ENCODE measurements at regions not wholly inside any gene's neighbourhood (a gene's known extent, or its start where the extent isn't known, plus 50 kb on each side); places are given as distances from the start of the nearest gene placed in this dataset.

DNA sequence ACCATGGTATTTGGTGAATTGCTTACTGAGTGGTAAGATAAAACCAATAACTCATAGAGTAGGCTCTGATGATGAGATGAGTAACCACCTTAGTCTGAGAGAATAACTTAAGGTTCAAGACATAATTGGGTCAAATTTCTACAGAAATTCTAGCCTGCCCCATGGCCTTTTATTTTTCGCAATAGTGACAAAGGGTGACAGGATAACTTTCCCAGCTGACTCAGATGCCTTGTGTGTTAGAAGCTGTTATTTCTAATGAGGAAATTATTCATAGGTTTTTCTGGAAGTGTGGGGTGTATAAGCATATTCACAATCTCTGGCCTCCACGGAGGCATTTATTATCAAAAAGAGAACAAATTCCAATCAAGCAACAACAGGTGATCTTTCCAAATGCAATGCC, 159.0 kb downstream of the NUP35 start (continued):
- TF ChIP-seq, protein P1, sequence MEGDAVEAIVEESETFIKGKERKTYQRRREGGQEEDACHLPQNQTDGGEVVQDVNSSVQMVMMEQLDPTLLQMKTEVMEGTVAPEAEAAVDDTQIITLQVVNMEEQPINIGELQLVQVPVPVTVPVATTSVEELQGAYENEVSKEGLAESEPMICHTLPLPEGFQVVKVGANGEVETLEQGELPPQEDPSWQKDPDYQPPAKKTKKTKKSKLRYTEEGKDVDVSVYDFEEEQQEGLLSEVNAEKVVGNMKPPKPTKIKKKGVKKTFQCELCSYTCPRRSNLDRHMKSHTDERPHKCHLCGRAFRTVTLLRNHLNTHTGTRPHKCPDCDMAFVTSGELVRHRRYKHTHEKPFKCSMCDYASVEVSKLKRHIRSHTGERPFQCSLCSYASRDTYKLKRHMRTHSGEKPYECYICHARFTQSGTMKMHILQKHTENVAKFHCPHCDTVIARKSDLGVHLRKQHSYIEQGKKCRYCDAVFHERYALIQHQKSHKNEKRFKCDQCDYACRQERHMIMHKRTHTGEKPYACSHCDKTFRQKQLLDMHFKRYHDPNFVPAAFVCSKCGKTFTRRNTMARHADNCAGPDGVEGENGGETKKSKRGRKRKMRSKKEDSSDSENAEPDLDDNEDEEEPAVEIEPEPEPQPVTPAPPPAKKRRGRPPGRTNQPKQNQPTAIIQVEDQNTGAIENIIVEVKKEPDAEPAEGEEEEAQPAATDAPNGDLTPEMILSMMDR (IDR thresholded peaks at IDR 0.05 in 2 of 3, conservative IDR thresholded peaks at IDR 0.05 in 1 of 3; ENCODE audit: borderline replicate concordance in 1 of 3, insufficient read depth in 1 of 3, low read depth in 2 of 3, low read length in 2 of 3): no peak
- TF ChIP-seq CBX3 (IDR thresholded peaks at IDR 0.05; ENCODE audit: low read depth) (no peak), SP1 (IDR thresholded peaks at IDR 0.05; ENCODE audit: low read depth) (no peak), SRF (IDR thresholded peaks at IDR 0.05; ENCODE audit: low read depth) (no peak), JUND (IDR thresholded peaks at IDR 0.05) (no peak), POLR2AphosphoS5 (IDR thresholded peaks at IDR 0.05; ENCODE audit: low read depth, low read length) (no peak)
- TF ChIP-seq, protein P2, sequence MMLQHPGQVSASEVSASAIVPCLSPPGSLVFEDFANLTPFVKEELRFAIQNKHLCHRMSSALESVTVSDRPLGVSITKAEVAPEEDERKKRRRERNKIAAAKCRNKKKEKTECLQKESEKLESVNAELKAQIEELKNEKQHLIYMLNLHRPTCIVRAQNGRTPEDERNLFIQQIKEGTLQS (IDR thresholded peaks at IDR 0.05): no peak

DNA sequence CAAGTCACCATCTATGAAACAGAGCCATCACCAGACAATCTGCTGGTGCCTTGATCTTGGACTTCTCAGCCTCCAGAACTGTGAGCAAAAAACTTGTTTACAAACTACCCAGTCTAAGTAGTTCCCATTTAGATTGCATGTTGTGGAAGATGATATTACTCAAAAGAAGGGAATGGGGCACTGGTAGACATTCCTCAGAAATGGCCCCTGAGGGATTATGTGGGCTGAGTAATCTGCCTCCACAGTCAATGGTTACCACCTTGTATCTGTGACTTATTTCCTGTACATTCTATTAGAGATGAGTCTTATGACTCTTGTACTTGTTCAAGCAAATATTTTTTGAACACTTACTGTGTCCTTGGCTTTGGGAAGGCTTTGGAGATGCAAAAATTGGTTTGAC, 160.4 kb downstream of the NUP35 start:
- Histone ChIP-seq H3K9me3 (ENCODE audit: control insufficient read depth in 1 of 2, insufficient read depth in 1 of 2, low read depth in 1 of 2, low read length in 2 of 2) (no peaks in the 10 kb centered on the region), H3K36me3 (ENCODE audit: control insufficient read depth in 1 of 2, insufficient read depth in 2 of 2, low read length in 2 of 2) (no peaks in the 10 kb centered on the region), H3K27me3 (ENCODE audit: insufficient read depth, low read length) (no peaks in the 10 kb centered on the region), H3K27ac (ENCODE audit: low read depth, low read length) (no peak overlapping the region), H3K79me2 (ENCODE audit: insufficient read depth, low read length) (no peaks in the 10 kb centered on the region), H3K4me2 (ENCODE audit: low read length) (no peak overlapping the region), H3K4me3 (replicated peaks in 1 of 2; ENCODE audit: low read depth in 1 of 2, low read length in 2 of 2) (no peak overlapping the region), H4K20me1 (ENCODE audit: insufficient read depth) (no peaks in the 10 kb centered on the region), H3K4me1 (ENCODE audit: control insufficient read depth in 1 of 2, insufficient read depth in 2 of 2, low read length in 2 of 2) (peaks cover 0 to 6% of the 10 kb centered on the region in 2 experiments; a peak in 1 of 4 replicates), H3K9me2 (ENCODE audit: insufficient read depth) (no peaks in the 10 kb centered on the region), H3K9ac (ENCODE audit: low read length) (no peak overlapping the region), H2AFZ (ENCODE audit: low read depth, low read length, poor library complexity, severe bottlenecking) (no peak overlapping the region)
- CTCF ChIA-PET: no interaction called here
- BruUV-seq (replicated peaks): no TSS peak
- intact Hi-C loops (cut with micrococcal nuclease): no loop called here
- ATAC-seq (no peak), DNase-seq (ENCODE audit: low read depth, low spot score) (no peak)
- POLR2A ChIA-PET: no interaction called here
- RAD21 ChIA-PET (ENCODE audit: low non-redundant PET in 1 of 2, low total read pairs in 2 of 2, uncharacterized antibody in 2 of 2, unreplicated experiment in 2 of 2): interaction anchor here in 1 of 2 experiments (0.7 kb wide), 1 partner anchor 50 kb away, joined by 3 read pairs; no protein-coding TSS in a partner anchor
- TF ChIP-seq EGR1 (IDR thresholded peaks at IDR 0.05; ENCODE audit: low read depth) (no peak), TCF7L2 (IDR thresholded peaks at IDR 0.05; ENCODE audit: borderline replicate concordance, extremely low read depth, insufficient read depth, insufficient read length) (no peak), JUND (IDR thresholded peaks at IDR 0.05) (no peak), ZNF274 (IDR thresholded peaks at IDR 0.05; ENCODE audit: low read depth, low read length) (no peak), SP1 (IDR thresholded peaks at IDR 0.05; ENCODE audit: low read depth) (no peak), EZH2phosphoT487 (IDR thresholded peaks at IDR 0.05; ENCODE audit: borderline replicate concordance) (no peak), SRF (IDR thresholded peaks at IDR 0.05; ENCODE audit: low read depth) (no peak), POLR2A (IDR thresholded peaks at IDR 0.05; ENCODE audit: borderline replicate concordance, extremely low read depth, insufficient read depth, insufficient read length) (no peak), POLR2AphosphoS5 (IDR thresholded peaks at IDR 0.05; ENCODE audit: low read depth, low read length) (no peak), FOSL1 (IDR thresholded peaks at IDR 0.05; ENCODE audit: low read depth) (no peak), ZFX (IDR thresholded peaks at IDR 0.05) (no peak), YY1 (IDR thresholded peaks at IDR 0.05; ENCODE audit: extremely low read depth, insufficient replicate concordance, low read depth, low read length) (no peak), CBX3 (IDR thresholded peaks at IDR 0.05; ENCODE audit: low read depth) (no peak)
- TF ChIP-seq, protein P3, sequence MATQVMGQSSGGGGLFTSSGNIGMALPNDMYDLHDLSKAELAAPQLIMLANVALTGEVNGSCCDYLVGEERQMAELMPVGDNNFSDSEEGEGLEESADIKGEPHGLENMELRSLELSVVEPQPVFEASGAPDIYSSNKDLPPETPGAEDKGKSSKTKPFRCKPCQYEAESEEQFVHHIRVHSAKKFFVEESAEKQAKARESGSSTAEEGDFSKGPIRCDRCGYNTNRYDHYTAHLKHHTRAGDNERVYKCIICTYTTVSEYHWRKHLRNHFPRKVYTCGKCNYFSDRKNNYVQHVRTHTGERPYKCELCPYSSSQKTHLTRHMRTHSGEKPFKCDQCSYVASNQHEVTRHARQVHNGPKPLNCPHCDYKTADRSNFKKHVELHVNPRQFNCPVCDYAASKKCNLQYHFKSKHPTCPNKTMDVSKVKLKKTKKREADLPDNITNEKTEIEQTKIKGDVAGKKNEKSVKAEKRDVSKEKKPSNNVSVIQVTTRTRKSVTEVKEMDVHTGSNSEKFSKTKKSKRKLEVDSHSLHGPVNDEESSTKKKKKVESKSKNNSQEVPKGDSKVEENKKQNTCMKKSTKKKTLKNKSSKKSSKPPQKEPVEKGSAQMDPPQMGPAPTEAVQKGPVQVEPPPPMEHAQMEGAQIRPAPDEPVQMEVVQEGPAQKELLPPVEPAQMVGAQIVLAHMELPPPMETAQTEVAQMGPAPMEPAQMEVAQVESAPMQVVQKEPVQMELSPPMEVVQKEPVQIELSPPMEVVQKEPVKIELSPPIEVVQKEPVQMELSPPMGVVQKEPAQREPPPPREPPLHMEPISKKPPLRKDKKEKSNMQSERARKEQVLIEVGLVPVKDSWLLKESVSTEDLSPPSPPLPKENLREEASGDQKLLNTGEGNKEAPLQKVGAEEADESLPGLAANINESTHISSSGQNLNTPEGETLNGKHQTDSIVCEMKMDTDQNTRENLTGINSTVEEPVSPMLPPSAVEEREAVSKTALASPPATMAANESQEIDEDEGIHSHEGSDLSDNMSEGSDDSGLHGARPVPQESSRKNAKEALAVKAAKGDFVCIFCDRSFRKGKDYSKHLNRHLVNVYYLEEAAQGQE (IDR thresholded peaks at IDR 0.05; ENCODE audit: low read depth): no peak
- TF ChIP-seq, protein P4, sequence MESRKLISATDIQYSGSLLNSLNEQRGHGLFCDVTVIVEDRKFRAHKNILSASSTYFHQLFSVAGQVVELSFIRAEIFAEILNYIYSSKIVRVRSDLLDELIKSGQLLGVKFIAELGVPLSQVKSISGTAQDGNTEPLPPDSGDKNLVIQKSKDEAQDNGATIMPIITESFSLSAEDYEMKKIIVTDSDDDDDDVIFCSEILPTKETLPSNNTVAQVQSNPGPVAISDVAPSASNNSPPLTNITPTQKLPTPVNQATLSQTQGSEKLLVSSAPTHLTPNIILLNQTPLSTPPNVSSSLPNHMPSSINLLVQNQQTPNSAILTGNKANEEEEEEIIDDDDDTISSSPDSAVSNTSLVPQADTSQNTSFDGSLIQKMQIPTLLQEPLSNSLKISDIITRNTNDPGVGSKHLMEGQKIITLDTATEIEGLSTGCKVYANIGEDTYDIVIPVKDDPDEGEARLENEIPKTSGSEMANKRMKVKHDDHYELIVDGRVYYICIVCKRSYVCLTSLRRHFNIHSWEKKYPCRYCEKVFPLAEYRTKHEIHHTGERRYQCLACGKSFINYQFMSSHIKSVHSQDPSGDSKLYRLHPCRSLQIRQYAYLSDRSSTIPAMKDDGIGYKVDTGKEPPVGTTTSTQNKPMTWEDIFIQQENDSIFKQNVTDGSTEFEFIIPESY (IDR thresholded peaks at IDR 0.05; ENCODE audit: extremely low read depth, insufficient replicate concordance, low read length): no peak
- TF ChIP-seq, protein P2 (IDR thresholded peaks at IDR 0.05): no peak
